GM21825 (cell line): ENCODE measurements at regions not wholly inside any gene's neighbourhood (a gene's known extent, or its start where the extent isn't known, plus 50 kb on each side); places are given as distances from the start of the nearest gene placed in this dataset.

Experiments
- ATAC-seq: cut with Tn5 transposase; IDR thresholded peaks from one replicate; pipeline ENCODE4 v1.9.1; 2021; ENCODE audit warnings: mild to moderate bottlenecking, moderate library complexity; ENCODE audit not compliant: unreplicated experiment

- no peak for ATAC-seq
Observed at GRCh38 chr1:208818770-208819445, 574.7 kb upstream of the PLXNA2 start.

GRCh38 chr1:208820580-208821212 is 576.5 kb upstream of the PLXNA2 start:
- ATAC-seq: no peak

- no peak for ATAC-seq
Observed at GRCh38 chr1:208821939-208822338, 577.8 kb upstream of the PLXNA2 start.

GRCh38 chr1:208825300-208825699 is 581.1 kb upstream of the PLXNA2 start:
- no peak for ATAC-seq

GRCh38 chr1:208829595-208829994 is 585.4 kb upstream of the PLXNA2 start:
- no peak for ATAC-seq

- no peak for ATAC-seq
Observed at GRCh38 chr1:208834381-208835096, 590.4 kb upstream of the PLXNA2 start.

GRCh38 chr1:208835097-208835463 is 590.9 kb upstream of the PLXNA2 start:
- ATAC-seq: no peak

GRCh38 chr1:208835781-208836180 is 591.6 kb upstream of the PLXNA2 start:
- ATAC-seq: no peak

GRCh38 chr1:208837242-208837641 is 593.1 kb upstream of the PLXNA2 start:
- no peak for ATAC-seq

GRCh38 chr1:208841436-208841835 is 597.3 kb upstream of the PLXNA2 start:
- ATAC-seq: no peak

- ATAC-seq: no peak
Observed at GRCh38 chr1:208842451-208842850, 598.3 kb upstream of the PLXNA2 start.

GRCh38 chr1:208844158-208844557 is 600.0 kb upstream of the PLXNA2 start:
- no peak for ATAC-seq

GRCh38 chr1:208848854-208849253 is 604.7 kb upstream of the PLXNA2 start:
- no peak for ATAC-seq

- no peak for ATAC-seq
Observed at GRCh38 chr1:208850442-208850841, 606.3 kb upstream of the PLXNA2 start.

GRCh38 chr1:208851366-208851765 is 607.2 kb upstream of the PLXNA2 start:
- no peak for ATAC-seq

GRCh38 chr1:208852911-208853310 is 608.7 kb upstream of the PLXNA2 start:
- ATAC-seq: no peak

- ATAC-seq: peak; percentile 91
Observed at GRCh38 chr1:208855403-208855802, 611.2 kb upstream of the PLXNA2 start.

GRCh38 chr1:208857465-208857864 is 613.3 kb upstream of the PLXNA2 start:
- no peak for ATAC-seq

GRCh38 chr1:208858738-208859137 is 614.6 kb upstream of the PLXNA2 start:
- ATAC-seq: no peak

GRCh38 chr1:208864366-208864965 is 620.3 kb upstream of the PLXNA2 start:
- ATAC-seq: no peak

- ATAC-seq: no peak
Observed at GRCh38 chr1:208866386-208866955, 622.3 kb upstream of the PLXNA2 start.
